ENCODE measurements at regions not wholly inside any gene's neighbourhood (a gene's known extent, or its start where the extent isn't known, plus 50 kb on each side); places are given as distances from the start of the nearest gene placed in this dataset.

GRCh38 chr2:235263205-235264120 lies 230.4 kb upstream of the AGAP1 start:
- H3K27ac ChIP-seq, result peak overlapping the region in 1 of 2 donors; percentile 4
- ATAC-seq (replicated peaks in 6 of 8), result peak; percentile 92 to 99 (median 98)

GRCh38 chr2:235264121-235264493 lies 229.7 kb upstream of the AGAP1 start:
- peak overlapping the region in 1 of 2 donors; percentile 4 for H3K27ac ChIP-seq
- peak in 2 of 8 experiments; percentile 6 to 20 for ATAC-seq (replicated peaks in 6 of 8)
- no peak overlapping the region for H3K4me3 ChIP-seq
- peaks cover 2 to 12% of the 10 kb centered on the region in 2 donors for H3K4me1 ChIP-seq (replicated peaks in 1 of 2)
- in situ Hi-C loops (cut with MboI; ENCODE audit: low pct_unique_long_range_greater_than_20kb in 2 of 9, low sequenced_read_pairs in 9 of 9, unreplicated experiment in 9 of 9), result no loop called here
- WGBS, 10 experiments, result 56 to 100% (median 93%) methylated on average over 1 of the region's 1 CpG; no CpG with 5 or more reads in 6 of the 10 experiments

More at GRCh38 chr2:235263205-235264120, 230.4 kb upstream of the AGAP1 start:
- in situ Hi-C loops (cut with MboI; ENCODE audit: low pct_unique_long_range_greater_than_20kb in 2 of 9, low sequenced_read_pairs in 9 of 9, unreplicated experiment in 9 of 9), result no loop called here
- Histone ChIP-seq H3K4me1 (replicated peaks in 1 of 2) (peaks cover 2 to 12% of the 10 kb centered on the region in 2 donors), H3K4me3 (no peak overlapping the region)
- 22 to 84% (median 55%) methylated on average over 5 to 23 of the region's 28 CpGs for WGBS, 10 experiments

- 0 to 100% (median 83%) methylated on average over 1 to 7 of the region's 8 CpGs; no CpG with 5 or more reads in 2 of the 10 experiments for WGBS, 10 experiments
- H3K27ac ChIP-seq, result no peak overlapping the region
- no peak for ATAC-seq (replicated peaks in 6 of 8)
- in situ Hi-C loops (cut with MboI; ENCODE audit: low pct_unique_long_range_greater_than_20kb in 2 of 9, low sequenced_read_pairs in 9 of 9, unreplicated experiment in 9 of 9), result no loop called here
- no peak overlapping the region for H3K4me3 ChIP-seq
- H3K4me1 ChIP-seq (replicated peaks in 1 of 2), result peaks cover 2 to 12% of the 10 kb centered on the region in 2 donors
Observed at GRCh38 chr2:235264512-235264911, 229.3 kb upstream of the AGAP1 start.

- Histone ChIP-seq H3K4me1 (replicated peaks in 1 of 2) (peaks cover 2 to 12% of the 10 kb centered on the region in 2 donors), H3K4me3 (no peak overlapping the region), H3K27ac (no peak overlapping the region)
- ATAC-seq (replicated peaks in 6 of 8), result peak in 1 of 8 experiments; percentile 17
- WGBS, 10 experiments, result 23 to 94% (median 85%) methylated on average over 1 to 5 of the region's 9 CpGs; no CpG with 5 or more reads in 2 of the 10 experiments
- in situ Hi-C loops (cut with MboI; ENCODE audit: low pct_unique_long_range_greater_than_20kb in 2 of 9, low sequenced_read_pairs in 9 of 9, unreplicated experiment in 9 of 9), result no loop called here
Observed at GRCh38 chr2:235265348-235265965, 228.4 kb upstream of the AGAP1 start.

GRCh38 chr2:235267251-235267650 lies 226.6 kb upstream of the AGAP1 start:
- in situ Hi-C loops (cut with MboI; ENCODE audit: low pct_unique_long_range_greater_than_20kb in 2 of 9, low sequenced_read_pairs in 9 of 9, unreplicated experiment in 9 of 9), result no loop called here
- ATAC-seq (replicated peaks in 6 of 8), result no peak
- Histone ChIP-seq H3K27ac (no peak overlapping the region), H3K4me3 (no peak overlapping the region), H3K4me1 (replicated peaks in 1 of 2) (peaks cover 2 to 12% of the 10 kb centered on the region in 2 donors)
- 60 to 100% (median 83%) methylated on average over 1 to 3 of the region's 3 CpGs; no CpG with 5 or more reads in 2 of the 10 experiments for WGBS, 10 experiments

GRCh38 chr2:235268535-235268934 lies 225.3 kb upstream of the AGAP1 start:
- H3K4me1 ChIP-seq (replicated peaks in 1 of 2), result peaks cover 2 to 12% of the 10 kb centered on the region in 2 donors
- ATAC-seq (replicated peaks in 6 of 8), result no peak
- 11 to 90% (median 73%) methylated on average over 2 to 7 of the region's 7 CpGs; no CpG with 5 or more reads in 1 of the 10 experiments for WGBS, 10 experiments

GRCh38 chr2:235270291-235270690 lies 223.6 kb upstream of the AGAP1 start:
- H3K4me1 ChIP-seq (replicated peaks in 1 of 2), result peaks cover 2 to 3% of the 10 kb centered on the region in 2 donors
- 60 to 100% (median 86%) methylated on average over 2 to 4 of the region's 4 CpGs; no CpG with 5 or more reads in 4 of the 10 experiments for WGBS, 10 experiments
- H3K4me3 ChIP-seq, result no peak overlapping the region
- H3K27ac ChIP-seq, result no peak overlapping the region
- no peak for ATAC-seq (replicated peaks in 6 of 8)
- in situ Hi-C loops (cut with MboI; ENCODE audit: low pct_unique_long_range_greater_than_20kb in 2 of 9, low sequenced_read_pairs in 9 of 9, unreplicated experiment in 9 of 9), result no loop called here

More at GRCh38 chr2:235268535-235268934, 225.3 kb upstream of the AGAP1 start:
- in situ Hi-C loops (cut with MboI; ENCODE audit: low pct_unique_long_range_greater_than_20kb in 2 of 9, low sequenced_read_pairs in 9 of 9, unreplicated experiment in 9 of 9), result no loop called here
- H3K4me3 ChIP-seq, result no peak overlapping the region
- no peak overlapping the region for H3K27ac ChIP-seq

GRCh38 chr2:235270956-235271355 lies 222.9 kb upstream of the AGAP1 start:
- Histone ChIP-seq H3K4me3 (no peak overlapping the region), H3K27ac (no peak overlapping the region), H3K4me1 (replicated peaks in 1 of 2) (no peaks in the 10 kb centered on the region)
- ATAC-seq (replicated peaks in 6 of 8), result no peak
- WGBS, 10 experiments, result 51 to 100% (median 88%) methylated on average over 3 to 4 of the region's 4 CpGs; no CpG with 5 or more reads in 1 of the 10 experiments
- in situ Hi-C loops (cut with MboI; ENCODE audit: low pct_unique_long_range_greater_than_20kb in 2 of 9, low sequenced_read_pairs in 9 of 9, unreplicated experiment in 9 of 9), result no loop called here

GRCh38 chr2:235271936-235272335 lies 221.9 kb upstream of the AGAP1 start:
- ATAC-seq (replicated peaks in 6 of 8), result peak in 3 of 8 experiments; percentile 16 to 73 (median 27)
- in situ Hi-C loops (cut with MboI; ENCODE audit: low pct_unique_long_range_greater_than_20kb in 2 of 9, low sequenced_read_pairs in 9 of 9, unreplicated experiment in 9 of 9), result no loop called here

GRCh38 chr2:235274023-235274422 lies 219.8 kb upstream of the AGAP1 start:
- Histone ChIP-seq H3K4me1 (replicated peaks in 1 of 2) (no peaks in the 10 kb centered on the region), H3K27ac (no peak overlapping the region), H3K4me3 (no peak overlapping the region)
- 0 to 86% (median 53%) methylated on average over 1 to 2 of the region's 2 CpGs for WGBS, 10 experiments
- in situ Hi-C loops (cut with MboI; ENCODE audit: low pct_unique_long_range_greater_than_20kb in 2 of 9, low sequenced_read_pairs in 9 of 9, unreplicated experiment in 9 of 9), result no loop called here
- peak in 1 of 8 experiments; percentile 70 for ATAC-seq (replicated peaks in 6 of 8)

More at GRCh38 chr2:235271936-235272335, 221.9 kb upstream of the AGAP1 start:
- 57 to 100% (median 93%) methylated on average over 1 to 2 of the region's 2 CpGs; no CpG with 5 or more reads in 2 of the 10 experiments for whole genome bisulfite sequencing, 10 experiments
- Histone ChIP-seq H3K4me3 (no peak overlapping the region), H3K4me1 (replicated peaks in 1 of 2) (no peaks in the 10 kb centered on the region), H3K27ac (no peak overlapping the region)

GRCh38 chr2:235277485-235277884 lies 216.4 kb upstream of the AGAP1 start:
- 26 to 85% (median 79%) methylated on average over 2 to 3 of the region's 3 CpGs; no CpG with 5 or more reads in 7 of the 10 experiments for WGBS, 10 experiments
- no peak for ATAC-seq (replicated peaks in 6 of 8)

GRCh38 chr2:235278771-235279355 lies 215.0 kb upstream of the AGAP1 start:
- no peak for ATAC-seq (replicated peaks in 6 of 8)
- no peaks in the 10 kb centered on the region for H3K4me1 ChIP-seq (replicated peaks in 1 of 2)
- WGBS, 10 experiments, result 58 to 90% (median 80%) methylated on average over 3 to 6 of the region's 6 CpGs; no CpG with 5 or more reads in 1 of the 10 experiments
- in situ Hi-C loops (cut with MboI; ENCODE audit: low pct_unique_long_range_greater_than_20kb in 2 of 9, low sequenced_read_pairs in 9 of 9, unreplicated experiment in 9 of 9), result no loop called here
- no peak overlapping the region for H3K27ac ChIP-seq
- no peak overlapping the region for H3K4me3 ChIP-seq

More at GRCh38 chr2:235277485-235277884, 216.4 kb upstream of the AGAP1 start:
- Histone ChIP-seq H3K4me3 (no peak overlapping the region), H3K4me1 (replicated peaks in 1 of 2) (no peaks in the 10 kb centered on the region), H3K27ac (no peak overlapping the region)
- in situ Hi-C loops (cut with MboI; ENCODE audit: low pct_unique_long_range_greater_than_20kb in 2 of 9, low sequenced_read_pairs in 9 of 9, unreplicated experiment in 9 of 9), result no loop called here

- in situ Hi-C loops (cut with MboI; ENCODE audit: low pct_unique_long_range_greater_than_20kb in 2 of 9, low sequenced_read_pairs in 9 of 9, unreplicated experiment in 9 of 9), result no loop called here
- WGBS, 10 experiments, result 0 to 88% (median 50%) methylated on average over 1 of the region's 1 CpG; no CpG with 5 or more reads in 3 of the 10 experiments
- Histone ChIP-seq H3K27ac (no peak overlapping the region), H3K4me3 (no peak overlapping the region), H3K4me1 (replicated peaks in 1 of 2) (no peaks in the 10 kb centered on the region)
- ATAC-seq (replicated peaks in 6 of 8), result no peak
Observed at GRCh38 chr2:235279965-235280364, 213.9 kb upstream of the AGAP1 start.

All from motor neuron (in vitro differentiated cells).